H1 (cell line): ENCODE measurements at regions not wholly inside any gene's neighbourhood (a gene's known extent, or its start where the extent isn't known, plus 50 kb on each side); places are given as distances from the start of the nearest gene placed in this dataset.

Experiments used
- CTCF ChIA-PET: fragments of 300-600 bp; sonication (Branson Sonifier 250); formaldehyde crosslinking; loops from one replicate; lab custom pipeline; 2021; ENCODE audit not compliant: partially characterized antibody; lab: Charles Lee
- POLR2A ChIA-PET: fragments of 300-600 bp; sonication (Branson Sonifier 250); formaldehyde crosslinking; loops from one replicate; lab custom pipeline; 2021; ENCODE audit warnings: inconsistent platforms; ENCODE audit not compliant: partially characterized antibody; lab: Charles Lee
- DNase-seq, 2 experiments: peaks; one replicate each; pipeline versions ENCODE4 v3.0.0 to v3.0.0-alpha.2; 2010 to 2022; ENCODE audit warnings: low spot score in 2 of 2, low read depth in 1 of 2, mixed read lengths in 1 of 2
- FAIRE-seq: peaks from 2 replicates; lab custom pipeline; 2011; peaks lifted over from hg19 to GRCh38; lab: Jason Lieb, UNC
- H2AFZ ChIP-seq: 2 replicates; pipeline ENCODE4 v1.8.1; 2012; ENCODE audit warnings: low read length, inconsistent platforms
- H2AK5ac ChIP-seq: 2 replicates; pipeline ENCODE4 v1.6.1; 2013; ENCODE audit warnings: low read depth, low read length
- H2BK120ac ChIP-seq: replicated peaks from 2 replicates; pipeline ENCODE3; 2013; ENCODE audit warnings: low read depth, low read length, inconsistent platforms
- H2BK12ac ChIP-seq: 2 replicates; pipeline ENCODE4 v1.6.1; 2013; ENCODE audit warnings: low read depth, low read length
- H2BK15ac ChIP-seq: 2 replicates; pipeline ENCODE4 v1.6.1; 2013; ENCODE audit warnings: low read length
- H2BK20ac ChIP-seq: 2 replicates; pipeline ENCODE4 v1.6.1; 2013; ENCODE audit warnings: low read length
- H2BK5ac ChIP-seq: 2 replicates; pipeline ENCODE4 v1.6.1; 2013; ENCODE audit warnings: low read depth, low read length
- H3K14ac ChIP-seq: 2 replicates; pipeline ENCODE4 v1.6.1; 2013; ENCODE audit warnings: inconsistent platforms; ENCODE audit not compliant: insufficient read length
- H3K18ac ChIP-seq: 2 replicates; pipeline ENCODE4 v1.6.1; 2013; ENCODE audit warnings: low read length; ENCODE audit errors: extremely low read depth
- H3K23ac ChIP-seq: 2 replicates; pipeline ENCODE4 v1.6.1; 2013; ENCODE audit warnings: inconsistent platforms; ENCODE audit not compliant: insufficient read length
- H3K23me2 ChIP-seq: 2 replicates; pipeline ENCODE4 v1.6.1; 2013; ENCODE audit warnings: low read depth, low read length
- H3K27ac ChIP-seq: 2 replicates; pipeline ENCODE4 v1.6.1; 2011; ENCODE audit warnings: low read depth, low read length, inconsistent platforms
- H3K27me3 ChIP-seq, 4 experiments: replicated peaks in 1 of 4; 1 replicate in 1 of 4; 2 replicates in 3 of 4; pipeline versions ENCODE4 v1.6.1 to v1.8.1; 2011 to 2013; ENCODE audit warnings: low read length in 3 of 4, mild to moderate bottlenecking in 3 of 4, inconsistent platforms in 2 of 4, mixed read lengths in 2 of 4, moderate library complexity in 1 of 4; ENCODE audit not compliant: control insufficient read depth in 3 of 4, insufficient read depth in 3 of 4; ENCODE audit errors: extremely low read depth in 1 of 4
- H3K36me3 ChIP-seq, 4 experiments: 2 replicates each; pipeline versions ENCODE4 v1.6.1 to v1.8.1; 2011 to 2013; ENCODE audit warnings: mild to moderate bottlenecking in 4 of 4, low read length in 3 of 4, moderate library complexity in 2 of 4, control low read depth in 1 of 4, inconsistent platforms in 1 of 4; ENCODE audit not compliant: insufficient read depth in 4 of 4, control insufficient read depth in 2 of 4
- H3K4ac ChIP-seq: replicated peaks from 2 replicates; pipeline ENCODE3; 2013; ENCODE audit warnings: low read length, low read depth, mixed read lengths, inconsistent platforms; ENCODE audit not compliant: insufficient read length
- H3K4me1 ChIP-seq, 4 experiments: replicated peaks in 1 of 4; 1 replicate in 1 of 4; 2 replicates in 3 of 4; pipeline versions ENCODE4 v1.6.1 to v1.8.1; 2011 to 2013; ENCODE audit warnings: low read length in 3 of 4, inconsistent platforms in 2 of 4, mixed read lengths in 1 of 4; ENCODE audit not compliant: insufficient read depth in 4 of 4, control insufficient read depth in 3 of 4
- H3K4me2 ChIP-seq, 2 experiments: 2 replicates each; pipeline versions ENCODE4 v1.6.1 to v1.8.1; 2011 to 2013; ENCODE audit warnings: low read depth in 2 of 2, low read length in 2 of 2, control low read depth in 1 of 2, inconsistent platforms in 1 of 2, mild to moderate bottlenecking in 1 of 2; ENCODE audit not compliant: insufficient read depth in 1 of 2
- H3K4me3 ChIP-seq, 4 experiments: fragments of 200-600, 300-600 bp in 1 of 4; sonication (generic), shearing (Covaris generic), sonication (Bioruptor Twin) in 1 of 4; 2 replicates each; pipeline versions ENCODE4 v1.5.1 to v1.8.1; 2011 to 2016; ENCODE audit warnings: low read length in 4 of 4, low read depth in 3 of 4, control low read depth in 2 of 4, inconsistent platforms in 2 of 4, mild to moderate bottlenecking in 2 of 4, mixed read lengths in 1 of 4, moderate library complexity in 1 of 4; ENCODE audit not compliant: insufficient read depth in 2 of 4; ENCODE audit errors: extremely low read depth in 1 of 4
- H3K56ac ChIP-seq: replicated peaks from 2 replicates; pipeline ENCODE3; 2013; ENCODE audit warnings: low read depth, mild to moderate bottlenecking, mixed read lengths, low read length, inconsistent platforms; ENCODE audit not compliant: insufficient read length
- H3K79me1 ChIP-seq: 2 replicates; pipeline ENCODE4 v1.6.1; 2013; ENCODE audit warnings: low read depth, low read length, control low read depth
- H3K79me2 ChIP-seq, 2 experiments: 2 replicates each; pipeline versions ENCODE4 v1.6.1 to v1.8.1; 2012 to 2013; ENCODE audit warnings: low read length in 2 of 2, mild to moderate bottlenecking in 2 of 2, inconsistent platforms in 1 of 2; ENCODE audit not compliant: insufficient read depth in 2 of 2, control insufficient read depth in 1 of 2
- H3K9ac ChIP-seq, 4 experiments: replicated peaks in 1 of 4; 1 replicate in 1 of 4; 2 replicates in 3 of 4; pipeline versions ENCODE4 v1.6.1 to v1.8.1; 2011 to 2013; ENCODE audit warnings: low read depth in 3 of 4, low read length in 3 of 4, control low read depth in 2 of 4, mild to moderate bottlenecking in 2 of 4, moderate library complexity in 2 of 4, inconsistent platforms in 1 of 4; ENCODE audit errors: extremely low read depth in 1 of 4
- H3K9me3 ChIP-seq, 2 experiments: 2 replicates each; pipeline versions ENCODE4 v1.6.1 to v1.8.1; 2012 to 2013; ENCODE audit warnings: mild to moderate bottlenecking in 2 of 2, moderate library complexity in 2 of 2, control low read depth in 1 of 2, inconsistent platforms in 1 of 2, low read depth in 1 of 2, low read length in 1 of 2, mixed read lengths in 1 of 2; ENCODE audit not compliant: insufficient read depth in 2 of 2
- H4K20me1 ChIP-seq, 2 experiments: replicated peaks in 1 of 2; 2 replicates each; pipeline versions ENCODE3 to v1.8.1; 2011 to 2013; ENCODE audit warnings: inconsistent platforms in 2 of 2, low read length in 2 of 2, mild to moderate bottlenecking in 1 of 2; ENCODE audit not compliant: insufficient read depth in 2 of 2, control insufficient read depth in 1 of 2
- H4K5ac ChIP-seq: 2 replicates; pipeline ENCODE4 v1.6.1; 2013; ENCODE audit warnings: low read length, low read depth, mixed read lengths, inconsistent platforms; ENCODE audit not compliant: insufficient read length
- H4K8ac ChIP-seq: 2 replicates; pipeline ENCODE4 v1.8.0; 2013; ENCODE audit warnings: mild to moderate bottlenecking, moderate library complexity, low read length, inconsistent platforms; ENCODE audit not compliant: insufficient read depth; ENCODE audit errors: extremely low read depth
- H4K91ac ChIP-seq: replicated peaks from 2 replicates; pipeline ENCODE3; 2013; ENCODE audit warnings: low read length, mixed read lengths, inconsistent platforms; ENCODE audit not compliant: insufficient read length
- CEBPB ChIP-seq: IDR thresholded peaks from 2 replicates; pipeline ENCODE4 v1.6.1; 2012; ENCODE audit warnings: low read depth, low read length
- CHD2 ChIP-seq: IDR thresholded peaks from 2 replicates; pipeline ENCODE4 v1.6.1; 2012; ENCODE audit warnings: low read length, improper control_type of control experiment
- CTCF ChIP-seq, 3 experiments: IDR thresholded peaks; 1 replicate in 2 of 3; 2 replicates in 1 of 3; pipeline versions ENCODE4 v1.5.1 to v1.6.1; 2011; ENCODE audit warnings: low read length in 3 of 3, mild to moderate bottlenecking in 3 of 3, inconsistent platforms in 2 of 3, low read depth in 1 of 3, moderate library complexity in 1 of 3; ENCODE audit not compliant: insufficient read depth in 1 of 3; ENCODE audit errors: control extremely low read depth in 1 of 3
- EZH2 ChIP-seq: fragments of 200-600 bp; sonication (generic); IDR thresholded peaks from 2 replicates; pipeline ENCODE4 v1.7.1; 2012; ENCODE audit warnings: low read depth, mild to moderate bottlenecking, moderate library complexity, low read length, inconsistent platforms; ENCODE audit not compliant: severe bottlenecking
- HDAC2 ChIP-seq, 2 experiments: fragments of 300-600 bp in 1 of 2; sonication (generic) in 1 of 2; IDR thresholded peaks; 2 replicates each; pipeline ENCODE4 v1.6.1; 2011 to 2012; ENCODE audit warnings: low read depth in 2 of 2, low read length in 2 of 2, mild to moderate bottlenecking in 2 of 2, moderate library complexity in 2 of 2, borderline replicate concordance in 1 of 2, inconsistent platforms in 1 of 2
- RAD21 ChIP-seq, 2 experiments: IDR thresholded peaks in 1 of 2; conservative IDR thresholded peaks in 1 of 2; 2 replicates each; pipeline ENCODE4 v1.6.1; 2011; ENCODE audit warnings: low read depth in 2 of 2, low read length in 2 of 2, improper control_type of control experiment in 1 of 2, inconsistent platforms in 1 of 2, mild to moderate bottlenecking in 1 of 2, moderate library complexity in 1 of 2
- RFX5 ChIP-seq: IDR thresholded peaks from 2 replicates; pipeline ENCODE4 v1.6.1; 2011; ENCODE audit warnings: low read depth, low read length, improper control_type of control experiment, borderline replicate concordance
- RXRA ChIP-seq: IDR thresholded peaks from 2 replicates; pipeline ENCODE4 v1.6.1; 2011; ENCODE audit warnings: low read depth, mild to moderate bottlenecking, low read length, moderate library complexity; ENCODE audit not compliant: insufficient read depth
- SIN3A ChIP-seq, 2 experiments: IDR thresholded peaks in 1 of 2; conservative IDR thresholded peaks in 1 of 2; 2 replicates each; pipeline ENCODE4 v1.6.1; 2011 to 2012; ENCODE audit warnings: low read length in 2 of 2, improper control_type of control experiment in 1 of 2, low read depth in 1 of 2, mild to moderate bottlenecking in 1 of 2
- SRF ChIP-seq: IDR thresholded peaks from 2 replicates; pipeline ENCODE4 v1.6.1; 2011; ENCODE audit warnings: mild to moderate bottlenecking, low read depth, low read length, moderate library complexity
- SUZ12 ChIP-seq: fragments of 200-600 bp; sonication (generic); IDR thresholded peaks from 2 replicates; pipeline ENCODE4 v1.6.1; 2012; ENCODE audit warnings: mild to moderate bottlenecking, inconsistent platforms, low read length, moderate library complexity, mixed read lengths
- TAF1 ChIP-seq: IDR thresholded peaks from 2 replicates; pipeline ENCODE4 v1.6.1; 2011; ENCODE audit warnings: mild to moderate bottlenecking, low read depth, low read length
- WGBS, 2 experiments: shearing (Covaris generic) in 1 of 2; methylation state at CpG; one replicate each; pipeline versions ENCODE4 v1.1.6 to v1.1.7; 2013 to 2015; ENCODE audit warnings: low lambda C conversion rate in 2 of 2, mixed read lengths in 2 of 2, inconsistent platforms in 1 of 2, low coverage in 1 of 2, missing lambda C conversion rate in 1 of 2; ENCODE audit not compliant: insufficient replicate concordance in 2 of 2, insufficient coverage in 1 of 2, insufficient read length in 1 of 2; ENCODE audit errors: extremely low coverage in 1 of 2, missing lambda C conversion rate in 1 of 2; 5-methylcytosine and 5-hydroxymethylcytosine counted together

GRCh38 chr18:25658476-25658875 is 306.5 kb upstream of the ZNF521 start:
- no peak overlapping the region for H4K5ac ChIP-seq
- FAIRE-seq, result no peak
- ChIA-PET CTCF (no interaction called here), POLR2A (no interaction called here)
- no peak overlapping the region for H2BK12ac ChIP-seq
- H3K9me3 ChIP-seq, result no peaks in the 10 kb centered on the region
- H3K23me2 ChIP-seq, result no peaks in the 10 kb centered on the region
- no peak overlapping the region for H2BK5ac ChIP-seq
- no peak overlapping the region for H3K4ac ChIP-seq
- no peak overlapping the region for H2BK20ac ChIP-seq
- no peak overlapping the region for H3K18ac ChIP-seq
- no peak overlapping the region for H3K56ac ChIP-seq
- H3K4me1 ChIP-seq, result no peaks in the 10 kb centered on the region
- no peaks in the 10 kb centered on the region for H3K79me2 ChIP-seq
- no peak overlapping the region for H3K27ac ChIP-seq
- no peaks in the 10 kb centered on the region for H4K20me1 ChIP-seq
- H2BK120ac ChIP-seq, result no peak overlapping the region
- 89% methylated on average over 4 of the region's 4 CpGs; no CpG with 5 or more reads in 1 of the 2 experiments for WGBS, 2 experiments
- no peak overlapping the region for H4K8ac ChIP-seq
- no peak overlapping the region for H3K14ac ChIP-seq
- no peak for DNase-seq
- H4K91ac ChIP-seq, result no peak overlapping the region
- no peak overlapping the region for H3K4me2 ChIP-seq
- no peak overlapping the region for H2AK5ac ChIP-seq
- H3K9ac ChIP-seq, result no peak overlapping the region
- no peak overlapping the region for H3K4me3 ChIP-seq
- H3K79me1 ChIP-seq, result no peaks in the 10 kb centered on the region
- no peak overlapping the region for H2BK15ac ChIP-seq
- no peak overlapping the region for H2AFZ ChIP-seq
- no peak overlapping the region for H3K23ac ChIP-seq
- no peaks in the 10 kb centered on the region for H3K27me3 ChIP-seq
- no peaks in the 10 kb centered on the region for H3K36me3 ChIP-seq
- no peak for TF ChIP-seq RXRA
- TF ChIP-seq CTCF (IDR thresholded peaks at IDR 0.05; ENCODE audit: control extremely low read depth in 1 of 3, insufficient read depth in 1 of 3, low read depth in 1 of 3, low read length in 3 of 3), result no peak
- TF ChIP-seq SIN3A (conservative IDR thresholded peaks at IDR 0.05 in 1 of 2, IDR thresholded peaks at IDR 0.05 in 1 of 2; ENCODE audit: low read depth in 1 of 2, low read length in 2 of 2), result no peak
- no peak for TF ChIP-seq EZH2
- TF ChIP-seq SUZ12, result no peak
- TF ChIP-seq RAD21 (IDR thresholded peaks at IDR 0.05 in 1 of 2, conservative IDR thresholded peaks at IDR 0.05 in 1 of 2; ENCODE audit: low read depth in 2 of 2, low read length in 2 of 2), result no peak
- TF ChIP-seq SRF, result no peak
- no peak for TF ChIP-seq TAF1
- no peak for TF ChIP-seq CHD2
- TF ChIP-seq RFX5, result no peak
- no peak for TF ChIP-seq HDAC2 (IDR thresholded peaks at IDR 0.05; ENCODE audit: borderline replicate concordance in 1 of 2, low read depth in 2 of 2, low read length in 2 of 2)
- TF ChIP-seq CEBPB, result no peak
